WTC11 (cell line): ENCODE measurements at regions not wholly inside any gene's neighbourhood (a gene's known extent, or its start where the extent isn't known, plus 50 kb on each side); places are given as distances from the start of the nearest gene placed in this dataset.

Experiments
- ATAC-seq: fragments of 200-7000 bp; cut with Tn5 transposase; 2 replicates; pipeline ENCODE4 v1.10.0; 2021; ENCODE audit warnings: mild to moderate bottlenecking, moderate library complexity
- CTCF ChIA-PET: fragments of 300-600 bp; sonication (Branson Sonifier 250); formaldehyde crosslinking; loops from one replicate; lab custom pipeline; 2021; ENCODE audit warnings: antibody characterized with exemption; lab: Charles Lee
- POLR2A ChIA-PET: fragments of 350-600 bp; sonication (Branson Sonifier 250); formaldehyde crosslinking; loops from one replicate; lab custom pipeline; 2021; ENCODE audit warnings: antibody characterized with exemption; lab: Charles Lee
- DNase-seq: peaks from one replicate; pipeline ENCODE4 v3.0.0; 2021; ENCODE audit warnings: low spot score
- H3K27ac Mint-ChIP-seq: 2 replicates; pipeline ENCODE4 v1.8.0; 2021; ENCODE audit warnings: mixed read lengths
- H3K27me3 Mint-ChIP-seq: 2 replicates; pipeline ENCODE4 v1.8.0; 2021; ENCODE audit warnings: low read depth, mild to moderate bottlenecking, moderate library complexity, mixed read lengths
- H3K36me3 Mint-ChIP-seq: 2 replicates; pipeline ENCODE4 v1.8.0; 2021; ENCODE audit warnings: mixed read lengths
- H3K4me1 Mint-ChIP-seq: 2 replicates; pipeline ENCODE4 v1.8.0; 2022; ENCODE audit warnings: mixed read lengths
- H3K4me3 Mint-ChIP-seq: 2 replicates; pipeline ENCODE4 v1.8.0; 2021; ENCODE audit warnings: mild to moderate bottlenecking, moderate library complexity, mixed read lengths
- H3K9me3 Mint-ChIP-seq: 2 replicates; pipeline ENCODE4 v1.8.0; 2021; ENCODE audit warnings: mixed read lengths
- ELF4 ChIP-seq: sonication (generic); formaldehyde crosslinking; IDR thresholded peaks from 2 replicates; pipeline ENCODE4 v1.8.1; 2022; ENCODE audit warnings: low read depth, mild to moderate bottlenecking, moderate library complexity, missing genetic modification reagents
- ESRRA ChIP-seq: sonication (generic); formaldehyde crosslinking; IDR thresholded peaks from 2 replicates; pipeline ENCODE4 v1.8.1; 2022; ENCODE audit warnings: mild to moderate bottlenecking, missing genetic modification reagents, borderline replicate concordance
- GRHL2 ChIP-seq: fragments of 250-450 bp; sonication (Bioruptor Pico); IDR thresholded peaks from 2 replicates; pipeline ENCODE4 v1.8.0; 2022; ENCODE audit warnings: mild to moderate bottlenecking, moderate library complexity; ENCODE audit not compliant: insufficient replicate concordance, severe bottlenecking
- GTF2I ChIP-seq: fragments of 250-450 bp; sonication (Bioruptor Pico); conservative IDR thresholded peaks from 2 replicates; pipeline ENCODE4 v1.4.0; 2021; ENCODE audit warnings: mild to moderate bottlenecking
- JAZF1 ChIP-seq: fragments of 250-450 bp; sonication (Bioruptor Pico); IDR thresholded peaks from 2 replicates; pipeline ENCODE4 v1.9.0; 2021; ENCODE audit warnings: moderate library complexity, mild to moderate bottlenecking, inconsistent platforms
- KAT7 ChIP-seq: sonication (generic); formaldehyde crosslinking; IDR thresholded peaks from 2 replicates; pipeline ENCODE4 v1.8.1; 2023; ENCODE audit warnings: missing genetic modification reagents, mild to moderate bottlenecking, borderline replicate concordance
- SMAD4 ChIP-seq: sonication (generic); formaldehyde crosslinking; IDR thresholded peaks from 2 replicates; pipeline ENCODE4 v1.8.0; 2022; ENCODE audit warnings: mild to moderate bottlenecking, missing genetic modification reagents
- TEAD1 ChIP-seq: sonication (generic); formaldehyde crosslinking; IDR thresholded peaks from 2 replicates; pipeline ENCODE4 v1.8.0; 2022; ENCODE audit warnings: mild to moderate bottlenecking, missing genetic modification reagents
- ZNF138 ChIP-seq: sonication (generic); formaldehyde crosslinking; conservative IDR thresholded peaks from 2 replicates; pipeline ENCODE4 v1.8.1; 2022; ENCODE audit warnings: mild to moderate bottlenecking, moderate library complexity, missing genetic modification reagents
- ZNF671 ChIP-seq: fragments of 250-450 bp; sonication (Bioruptor Pico); IDR thresholded peaks from 2 replicates; pipeline ENCODE4 v1.8.0; 2021; ENCODE audit warnings: mild to moderate bottlenecking
- TF ChIP-seq, protein P1 (sequence below): sonication (generic); formaldehyde crosslinking; IDR thresholded peaks from 2 replicates; pipeline ENCODE4 v1.8.1; 2022; ENCODE audit warnings: mild to moderate bottlenecking, moderate library complexity, missing genetic modification reagents
- TF ChIP-seq, protein P2 (sequence below): sonication (generic); formaldehyde crosslinking; IDR thresholded peaks from 2 replicates; pipeline ENCODE4 v1.8.1; 2023; ENCODE audit warnings: mild to moderate bottlenecking, moderate library complexity, missing genetic modification reagents
- TF ChIP-seq, protein P3 (sequence below): sonication (generic); formaldehyde crosslinking; IDR thresholded peaks from 2 replicates; pipeline ENCODE4 v1.8.1; 2023; ENCODE audit warnings: mild to moderate bottlenecking, missing genetic modification reagents, moderate library complexity
- TF ChIP-seq, protein P4 (sequence below): sonication (generic); formaldehyde crosslinking; conservative IDR thresholded peaks from 2 replicates; pipeline ENCODE4 v1.8.1; 2023; ENCODE audit warnings: mild to moderate bottlenecking, low read depth, missing genetic modification reagents, moderate library complexity
- TF ChIP-seq, protein P5 (sequence below): sonication (generic); formaldehyde crosslinking; IDR thresholded peaks from 2 replicates; pipeline ENCODE4 v1.8.0; 2022; ENCODE audit warnings: mild to moderate bottlenecking, missing genetic modification reagents
- TF ChIP-seq, protein P6 (sequence below): sonication (generic); formaldehyde crosslinking; IDR thresholded peaks from 2 replicates; pipeline ENCODE4 v1.8.0; 2022; ENCODE audit warnings: mild to moderate bottlenecking, missing genetic modification reagents
- TF ChIP-seq, protein P7 (sequence below): fragments of 250-450 bp; sonication (Bioruptor Pico); IDR thresholded peaks from 2 replicates; pipeline ENCODE4 v1.8.0; 2021; ENCODE audit warnings: mild to moderate bottlenecking

DNA sequence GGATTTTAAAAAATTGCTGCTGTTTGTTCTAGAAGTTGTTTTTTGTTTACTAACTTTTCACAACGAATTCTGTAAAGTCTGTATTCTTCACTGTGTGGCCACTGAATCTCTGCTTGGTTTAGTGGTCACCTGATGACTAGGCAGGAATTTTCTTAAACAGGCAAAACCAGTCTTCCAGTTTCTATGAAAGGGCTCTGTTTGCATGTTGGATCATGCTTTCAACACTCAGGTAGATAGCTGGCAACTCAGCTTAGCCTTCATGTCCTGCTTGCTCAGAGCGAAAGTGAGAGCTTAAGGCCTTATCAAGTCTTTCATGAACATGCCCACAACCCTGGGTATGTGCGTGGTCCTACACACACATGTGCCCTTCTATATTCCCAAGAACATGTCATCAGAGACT lies 52.4 kb upstream of the CCDC190 start:
- H3K4me1 Mint-ChIP-seq, result no peaks in the 10 kb centered on the region
- ATAC-seq, result no peak
- DNase-seq, result no peak
- H3K36me3 Mint-ChIP-seq, result peaks cover 8% of the 10 kb centered on the region
- H3K27me3 Mint-ChIP-seq, result peaks cover 2% of the 10 kb centered on the region; the same call in 1 of the 2 replicates
- TF ChIP-seq ESRRA (CRISPR knock-in tag), result no peak
- TF ChIP-seq, protein P1, sequence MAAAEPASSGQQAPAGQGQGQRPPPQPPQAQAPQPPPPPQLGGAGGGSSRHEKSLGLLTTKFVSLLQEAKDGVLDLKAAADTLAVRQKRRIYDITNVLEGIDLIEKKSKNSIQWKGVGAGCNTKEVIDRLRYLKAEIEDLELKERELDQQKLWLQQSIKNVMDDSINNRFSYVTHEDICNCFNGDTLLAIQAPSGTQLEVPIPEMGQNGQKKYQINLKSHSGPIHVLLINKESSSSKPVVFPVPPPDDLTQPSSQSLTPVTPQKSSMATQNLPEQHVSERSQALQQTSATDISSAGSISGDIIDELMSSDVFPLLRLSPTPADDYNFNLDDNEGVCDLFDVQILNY (CRISPR knock-in tag), result no peak
- TF ChIP-seq, protein P2, sequence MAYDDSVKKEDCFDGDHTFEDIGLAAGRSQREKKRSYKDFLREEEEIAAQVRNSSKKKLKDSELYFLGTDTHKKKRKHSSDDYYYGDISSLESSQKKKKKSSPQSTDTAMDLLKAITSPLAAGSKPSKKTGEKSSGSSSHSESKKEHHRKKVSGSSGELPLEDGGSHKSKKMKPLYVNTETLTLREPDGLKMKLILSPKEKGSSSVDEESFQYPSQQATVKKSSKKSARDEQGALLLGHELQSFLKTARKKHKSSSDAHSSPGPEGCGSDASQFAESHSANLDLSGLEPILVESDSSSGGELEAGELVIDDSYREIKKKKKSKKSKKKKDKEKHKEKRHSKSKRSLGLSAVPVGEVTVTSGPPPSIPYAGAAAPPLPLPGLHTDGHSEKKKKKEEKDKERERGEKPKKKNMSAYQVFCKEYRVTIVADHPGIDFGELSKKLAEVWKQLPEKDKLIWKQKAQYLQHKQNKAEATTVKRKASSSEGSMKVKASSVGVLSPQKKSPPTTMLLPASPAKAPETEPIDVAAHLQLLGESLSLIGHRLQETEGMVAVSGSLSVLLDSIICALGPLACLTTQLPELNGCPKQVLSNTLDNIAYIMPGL (CRISPR knock-in tag), result no peak
- TF ChIP-seq ELF4 (CRISPR knock-in tag), result no peak
- no peak for TF ChIP-seq TEAD1 (CRISPR knock-in tag)
- TF ChIP-seq, protein P3, sequence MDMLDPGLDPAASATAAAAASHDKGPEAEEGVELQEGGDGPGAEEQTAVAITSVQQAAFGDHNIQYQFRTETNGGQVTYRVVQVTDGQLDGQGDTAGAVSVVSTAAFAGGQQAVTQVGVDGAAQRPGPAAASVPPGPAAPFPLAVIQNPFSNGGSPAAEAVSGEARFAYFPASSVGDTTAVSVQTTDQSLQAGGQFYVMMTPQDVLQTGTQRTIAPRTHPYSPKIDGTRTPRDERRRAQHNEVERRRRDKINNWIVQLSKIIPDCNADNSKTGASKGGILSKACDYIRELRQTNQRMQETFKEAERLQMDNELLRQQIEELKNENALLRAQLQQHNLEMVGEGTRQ (CRISPR knock-in tag), result no peak
- no peak for TF ChIP-seq GRHL2 (CRISPR knock-in tag)
- TF ChIP-seq, protein P4, sequence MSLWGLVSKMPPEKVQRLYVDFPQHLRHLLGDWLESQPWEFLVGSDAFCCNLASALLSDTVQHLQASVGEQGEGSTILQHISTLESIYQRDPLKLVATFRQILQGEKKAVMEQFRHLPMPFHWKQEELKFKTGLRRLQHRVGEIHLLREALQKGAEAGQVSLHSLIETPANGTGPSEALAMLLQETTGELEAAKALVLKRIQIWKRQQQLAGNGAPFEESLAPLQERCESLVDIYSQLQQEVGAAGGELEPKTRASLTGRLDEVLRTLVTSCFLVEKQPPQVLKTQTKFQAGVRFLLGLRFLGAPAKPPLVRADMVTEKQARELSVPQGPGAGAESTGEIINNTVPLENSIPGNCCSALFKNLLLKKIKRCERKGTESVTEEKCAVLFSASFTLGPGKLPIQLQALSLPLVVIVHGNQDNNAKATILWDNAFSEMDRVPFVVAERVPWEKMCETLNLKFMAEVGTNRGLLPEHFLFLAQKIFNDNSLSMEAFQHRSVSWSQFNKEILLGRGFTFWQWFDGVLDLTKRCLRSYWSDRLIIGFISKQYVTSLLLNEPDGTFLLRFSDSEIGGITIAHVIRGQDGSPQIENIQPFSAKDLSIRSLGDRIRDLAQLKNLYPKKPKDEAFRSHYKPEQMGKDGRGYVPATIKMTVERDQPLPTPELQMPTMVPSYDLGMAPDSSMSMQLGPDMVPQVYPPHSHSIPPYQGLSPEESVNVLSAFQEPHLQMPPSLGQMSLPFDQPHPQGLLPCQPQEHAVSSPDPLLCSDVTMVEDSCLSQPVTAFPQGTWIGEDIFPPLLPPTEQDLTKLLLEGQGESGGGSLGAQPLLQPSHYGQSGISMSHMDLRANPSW (CRISPR knock-in tag), result no peak
- TF ChIP-seq, protein P5, sequence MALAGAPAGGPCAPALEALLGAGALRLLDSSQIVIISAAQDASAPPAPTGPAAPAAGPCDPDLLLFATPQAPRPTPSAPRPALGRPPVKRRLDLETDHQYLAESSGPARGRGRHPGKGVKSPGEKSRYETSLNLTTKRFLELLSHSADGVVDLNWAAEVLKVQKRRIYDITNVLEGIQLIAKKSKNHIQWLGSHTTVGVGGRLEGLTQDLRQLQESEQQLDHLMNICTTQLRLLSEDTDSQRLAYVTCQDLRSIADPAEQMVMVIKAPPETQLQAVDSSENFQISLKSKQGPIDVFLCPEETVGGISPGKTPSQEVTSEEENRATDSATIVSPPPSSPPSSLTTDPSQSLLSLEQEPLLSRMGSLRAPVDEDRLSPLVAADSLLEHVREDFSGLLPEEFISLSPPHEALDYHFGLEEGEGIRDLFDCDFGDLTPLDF (CRISPR knock-in tag), result no peak
- no peak for TF ChIP-seq SMAD4 (CRISPR knock-in tag)
- TF ChIP-seq, protein P6, sequence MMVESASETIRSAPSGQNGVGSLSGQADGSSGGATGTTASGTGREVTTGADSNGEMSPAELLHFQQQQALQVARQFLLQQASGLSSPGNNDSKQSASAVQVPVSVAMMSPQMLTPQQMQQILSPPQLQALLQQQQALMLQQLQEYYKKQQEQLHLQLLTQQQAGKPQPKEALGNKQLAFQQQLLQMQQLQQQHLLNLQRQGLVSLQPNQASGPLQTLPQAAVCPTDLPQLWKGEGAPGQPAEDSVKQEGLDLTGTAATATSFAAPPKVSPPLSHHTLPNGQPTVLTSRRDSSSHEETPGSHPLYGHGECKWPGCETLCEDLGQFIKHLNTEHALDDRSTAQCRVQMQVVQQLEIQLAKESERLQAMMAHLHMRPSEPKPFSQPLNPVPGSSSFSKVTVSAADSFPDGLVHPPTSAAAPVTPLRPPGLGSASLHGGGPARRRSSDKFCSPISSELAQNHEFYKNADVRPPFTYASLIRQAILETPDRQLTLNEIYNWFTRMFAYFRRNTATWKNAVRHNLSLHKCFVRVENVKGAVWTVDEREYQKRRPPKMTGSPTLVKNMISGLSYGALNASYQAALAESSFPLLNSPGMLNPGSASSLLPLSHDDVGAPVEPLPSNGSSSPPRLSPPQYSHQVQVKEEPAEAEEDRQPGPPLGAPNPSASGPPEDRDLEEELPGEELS, result no peak
- TF ChIP-seq GTF2I (CRISPR knock-in tag), result no peak
- no peak for TF ChIP-seq ZNF138 (CRISPR knock-in tag)
- no peak for TF ChIP-seq KAT7 (CRISPR knock-in tag)
- no peak for TF ChIP-seq ZNF671 (CRISPR knock-in tag)
- TF ChIP-seq, protein P7, sequence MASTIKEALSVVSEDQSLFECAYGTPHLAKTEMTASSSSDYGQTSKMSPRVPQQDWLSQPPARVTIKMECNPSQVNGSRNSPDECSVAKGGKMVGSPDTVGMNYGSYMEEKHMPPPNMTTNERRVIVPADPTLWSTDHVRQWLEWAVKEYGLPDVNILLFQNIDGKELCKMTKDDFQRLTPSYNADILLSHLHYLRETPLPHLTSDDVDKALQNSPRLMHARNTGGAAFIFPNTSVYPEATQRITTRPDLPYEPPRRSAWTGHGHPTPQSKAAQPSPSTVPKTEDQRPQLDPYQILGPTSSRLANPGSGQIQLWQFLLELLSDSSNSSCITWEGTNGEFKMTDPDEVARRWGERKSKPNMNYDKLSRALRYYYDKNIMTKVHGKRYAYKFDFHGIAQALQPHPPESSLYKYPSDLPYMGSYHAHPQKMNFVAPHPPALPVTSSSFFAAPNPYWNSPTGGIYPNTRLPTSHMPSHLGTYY, result no peak
- TF ChIP-seq JAZF1 (CRISPR knock-in tag), result no peak
- ChIA-PET CTCF (no interaction called here), POLR2A (no interaction called here)
- H3K27ac Mint-ChIP-seq, result no peak overlapping the region
- H3K9me3 Mint-ChIP-seq, result peaks cover 33% of the 10 kb centered on the region
- H3K4me3 Mint-ChIP-seq, result no peak overlapping the region
